H9 (cell line): ENCODE measurements at regions not wholly inside any gene's neighbourhood (a gene's known extent, or its start where the extent isn't known, plus 50 kb on each side); places are given as distances from the start of the nearest gene placed in this dataset.
A peak's percentile ranks its signal among the peaks of the same experiment; 100 is the strongest.

Experiments
- DNase-seq: peaks from one replicate; pipeline ENCODE4 v3.0.0-alpha.2; 2017
- H2AFZ ChIP-seq: one replicate; pipeline ENCODE4 v1.6.1; 2013; ENCODE audit warnings: mild to moderate bottlenecking, low read length, control low read depth, moderate library complexity
- H2AK5ac ChIP-seq: 2 replicates; pipeline ENCODE4 v1.6.1; 2013; ENCODE audit warnings: low read length, control low read depth, mixed read lengths; ENCODE audit not compliant: insufficient read length
- H2BK120ac ChIP-seq: one replicate; pipeline ENCODE4 v1.6.1; 2013; ENCODE audit warnings: low read depth, mild to moderate bottlenecking, low read length, control low read depth, inconsistent platforms; ENCODE audit not compliant: poor library complexity, severe bottlenecking
- H2BK12ac ChIP-seq: 2 replicates; pipeline ENCODE4 v1.6.1; 2013; ENCODE audit warnings: low read length, control low read depth, mixed read lengths, low read depth; ENCODE audit not compliant: insufficient read length
- H2BK15ac ChIP-seq: 2 replicates; pipeline ENCODE4 v1.6.1; 2013; ENCODE audit warnings: low read depth, low read length, control low read depth
- H2BK20ac ChIP-seq: one replicate; pipeline ENCODE4 v1.6.1; 2013; ENCODE audit warnings: low read depth, mild to moderate bottlenecking, low read length, control low read depth, inconsistent platforms; ENCODE audit not compliant: poor library complexity, severe bottlenecking
- H2BK5ac ChIP-seq: 2 replicates; pipeline ENCODE4 v1.6.1; 2013; ENCODE audit warnings: low read length, control low read depth, mixed read lengths; ENCODE audit not compliant: insufficient read length
- H3K14ac ChIP-seq: 2 replicates; pipeline ENCODE4 v1.6.1; 2013; ENCODE audit warnings: low read length, control low read depth; ENCODE audit not compliant: insufficient read depth
- H3K18ac ChIP-seq: 2 replicates; pipeline ENCODE4 v1.6.1; 2013; ENCODE audit warnings: low read depth, mild to moderate bottlenecking, mixed read lengths, low read length, control low read depth; ENCODE audit not compliant: insufficient read length
- H3K23ac ChIP-seq: 2 replicates; pipeline ENCODE4 v1.6.1; 2013; ENCODE audit warnings: low read length, control low read depth, mixed read lengths, low read depth; ENCODE audit not compliant: insufficient read length
- H3K23me2 ChIP-seq: 2 replicates; pipeline ENCODE4 v1.6.1; 2013; ENCODE audit warnings: low read depth, mild to moderate bottlenecking, mixed read lengths, low read length, control low read depth; ENCODE audit not compliant: insufficient read length, poor library complexity, severe bottlenecking
- H3K27ac ChIP-seq: 2 replicates; pipeline ENCODE4 v1.5.1; 2013; ENCODE audit warnings: low read length, control low read depth, mixed read lengths, low read depth; ENCODE audit not compliant: insufficient read length
- H3K27me3 ChIP-seq: 2 replicates; pipeline ENCODE4 v1.6.1; 2013; ENCODE audit warnings: low read length, control low read depth, inconsistent platforms; ENCODE audit not compliant: insufficient read depth
- H3K4ac ChIP-seq: 2 replicates; pipeline ENCODE4 v1.6.1; 2013; ENCODE audit warnings: low read depth, mild to moderate bottlenecking, control low read depth, inconsistent platforms, low read length, moderate library complexity
- H3K4me1 ChIP-seq: 2 replicates; pipeline ENCODE4 v1.6.1; 2013; ENCODE audit warnings: low read length, control low read depth, inconsistent platforms; ENCODE audit not compliant: insufficient read depth
- H3K4me2 ChIP-seq: 2 replicates; pipeline ENCODE4 v1.6.1; 2013; ENCODE audit warnings: low read length, control low read depth, mixed read lengths; ENCODE audit not compliant: insufficient read length, insufficient read depth
- H3K56ac ChIP-seq: 2 replicates; pipeline ENCODE4 v1.6.1; 2013; ENCODE audit warnings: low read depth, mild to moderate bottlenecking, mixed read lengths, low read length, control low read depth; ENCODE audit not compliant: insufficient read length
- H3K79me1 ChIP-seq: 2 replicates; pipeline ENCODE4 v1.6.1; 2013; ENCODE audit warnings: low read depth, mild to moderate bottlenecking, moderate library complexity, low read length, control low read depth, inconsistent platforms; ENCODE audit not compliant: insufficient read depth, poor library complexity, severe bottlenecking
- H3K79me2 ChIP-seq: 2 replicates; pipeline ENCODE4 v1.6.1; 2013; ENCODE audit warnings: low read length, control low read depth, inconsistent platforms; ENCODE audit not compliant: insufficient read depth
- H3K9ac ChIP-seq: 2 replicates; pipeline ENCODE4 v1.6.1; 2013; ENCODE audit warnings: low read length, control low read depth, mixed read lengths; ENCODE audit not compliant: insufficient read length; ENCODE audit errors: extremely low read depth
- H3K9me3 ChIP-seq: one replicate; pipeline ENCODE4 v1.6.1; 2013; ENCODE audit warnings: low read depth, low read length, inconsistent platforms; ENCODE audit not compliant: control insufficient read depth
- H3T11ph ChIP-seq: one replicate; pipeline ENCODE4 v1.6.1; 2013; ENCODE audit warnings: mild to moderate bottlenecking, low read length, control low read depth, inconsistent platforms
- H4K20me1 ChIP-seq: one replicate; pipeline ENCODE4 v1.6.1; 2013; ENCODE audit not compliant: control insufficient read depth, insufficient read length, insufficient read depth
- H4K5ac ChIP-seq: 2 replicates; pipeline ENCODE4 v1.6.1; 2013; ENCODE audit warnings: low read depth, mild to moderate bottlenecking, mixed read lengths, low read length, control low read depth; ENCODE audit not compliant: insufficient read length
- H4K8ac ChIP-seq: replicated peaks from 2 replicates; pipeline ENCODE4 v1.6.1; 2013; ENCODE audit warnings: low read length, control low read depth, mixed read lengths, low read depth; ENCODE audit not compliant: insufficient read length
- H4K91ac ChIP-seq: 2 replicates; pipeline ENCODE4 v1.6.1; 2013; ENCODE audit warnings: low read depth, mild to moderate bottlenecking, moderate library complexity, mixed read lengths, low read length, control low read depth; ENCODE audit not compliant: insufficient read length
- H3K27ac Mint-ChIP-seq, 3 experiments: 2 replicates in 2 of 3; 3 replicates in 1 of 3; pipeline ENCODE4 v1.8.0; 2020 to 2021; ENCODE audit warnings: mixed read lengths in 3 of 3, mild to moderate bottlenecking in 1 of 3, moderate library complexity in 1 of 3
- H3K27me3 Mint-ChIP-seq: 2 replicates; pipeline ENCODE4 v1.8.0; 2021; ENCODE audit warnings: low read depth, mild to moderate bottlenecking, moderate library complexity, mixed read lengths
- H3K36me3 Mint-ChIP-seq, 3 experiments: 2 replicates in 2 of 3; 3 replicates in 1 of 3; pipeline ENCODE4 v1.8.0; 2020 to 2021; ENCODE audit warnings: low read depth in 3 of 3, mixed read lengths in 3 of 3; ENCODE audit not compliant: insufficient read depth in 1 of 3
- H3K4me1 Mint-ChIP-seq, 2 experiments: 2 replicates each; pipeline ENCODE4 v1.8.0; 2020; ENCODE audit warnings: mixed read lengths in 2 of 2
- H3K4me3 Mint-ChIP-seq, 2 experiments: 2 replicates in 1 of 2; 3 replicates in 1 of 2; pipeline ENCODE4 v1.8.0; 2020 to 2021; ENCODE audit warnings: mild to moderate bottlenecking in 2 of 2, mixed read lengths in 2 of 2, moderate library complexity in 1 of 2
- H3K9me3 Mint-ChIP-seq, 2 experiments: 2 replicates in 1 of 2; 3 replicates in 1 of 2; pipeline ENCODE4 v1.8.0; 2020; ENCODE audit warnings: mild to moderate bottlenecking in 2 of 2, mixed read lengths in 2 of 2, moderate library complexity in 1 of 2
- whole genome bisulfite sequencing: extraction: QIAGEN DNeasy Blood & Tissue Kit; methylation state at CpG from one replicate; pipeline ENCODE4 v1.1.7; 2013; ENCODE audit warnings: missing lambda C conversion rate, low lambda C conversion rate, mixed read lengths; ENCODE audit not compliant: insufficient read length; ENCODE audit errors: extremely low coverage; 5-methylcytosine and 5-hydroxymethylcytosine counted together
- TF ChIP-seq, protein P1 (sequence below): fragments of 200-600 bp; sonication (generic); conservative IDR thresholded peaks from 3 replicates; pipeline ENCODE4 v1.8.0; 2021; ENCODE audit warnings: antibody characterized with exemption, mild to moderate bottlenecking

DNA sequence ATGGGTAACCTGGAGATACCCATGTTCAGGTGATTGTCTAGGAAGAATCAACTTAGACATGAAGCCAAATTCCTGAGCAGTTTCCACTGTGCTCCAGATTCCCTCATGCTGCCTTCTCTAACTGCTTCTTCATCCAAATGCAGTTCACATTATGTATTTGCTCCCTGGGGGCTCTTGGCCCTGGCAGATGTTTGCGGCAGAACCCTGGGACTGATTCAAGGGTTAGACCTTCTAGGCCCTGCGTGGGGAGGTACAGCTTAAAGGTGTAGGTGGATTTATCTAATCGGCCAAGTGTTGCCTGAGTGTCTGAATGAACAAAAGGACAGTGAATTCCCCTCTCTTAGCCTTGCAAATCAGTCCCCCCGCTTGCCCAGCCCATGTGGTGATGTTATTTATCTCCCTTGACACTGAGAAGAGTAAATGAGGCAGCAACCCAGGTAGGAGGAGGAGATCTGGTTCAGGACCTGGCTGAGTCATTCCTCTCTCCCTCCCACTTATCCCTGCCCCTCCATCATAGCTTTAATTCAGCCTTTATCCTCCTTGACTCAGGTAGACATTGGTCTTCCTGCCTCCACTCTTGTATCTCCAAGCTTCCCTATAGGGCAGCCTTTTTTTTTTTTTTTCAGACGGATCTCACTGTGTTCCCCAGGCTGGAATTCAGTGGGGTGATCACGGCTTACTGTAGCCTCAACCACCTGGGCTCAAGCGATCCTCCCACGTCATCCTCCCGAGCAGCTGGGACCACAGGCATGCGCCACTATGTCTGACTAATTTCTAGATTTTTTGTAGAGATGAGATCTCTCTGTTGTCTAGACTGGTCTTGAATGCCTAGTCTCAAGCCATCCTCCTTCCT is 54.8 kb downstream of the MAGEF1 start:
- H2AFZ ChIP-seq: no peak overlapping the region

More for the DNA sequence above, 54.8 kb downstream of the MAGEF1 start:
- Mint-ChIP-seq H3K36me3 (peaks cover 0 to 2% (median 0%) of the 10 kb centered on the region in 3 experiments; a peak in 1 of 7 replicates), H3K4me3 (no peak overlapping the region), H3K9me3 (peaks cover 2 to 7% of the 10 kb centered on the region in 2 experiments; a peak in 3 of 5 replicates), H3K27me3 (peaks cover 2% of the 10 kb centered on the region), H3K4me1 (peaks cover 50 to 54% of the 10 kb centered on the region in 2 experiments), H3K27ac (peak overlapping the region in 2 of 3 experiments; percentile 49 to 74; a peak in 3 of 7 replicates)
- Histone ChIP-seq H4K5ac (no peak overlapping the region), H4K8ac (no peak overlapping the region), H4K91ac (no peak overlapping the region), H2AK5ac (no peak overlapping the region), H3T11ph (no peak overlapping the region), H3K23ac (no peak overlapping the region), H3K79me1 (no peaks in the 10 kb centered on the region), H3K9me3 (no peaks in the 10 kb centered on the region), H3K27me3 (no peaks in the 10 kb centered on the region), H2BK20ac (no peak overlapping the region), H3K23me2 (no peaks in the 10 kb centered on the region), H4K20me1 (no peaks in the 10 kb centered on the region), H3K56ac (no peak overlapping the region), H3K9ac (no peak overlapping the region), H3K4ac (no peak overlapping the region), H3K27ac (no peak overlapping the region), H3K4me1 (peaks cover 12% of the 10 kb centered on the region; the same call in 1 of the 2 replicates), H2BK15ac (no peak overlapping the region), H3K14ac (no peak overlapping the region), H2BK5ac (no peak overlapping the region), H3K18ac (no peak overlapping the region), H3K79me2 (no peaks in the 10 kb centered on the region), H2BK12ac (no peak overlapping the region), H2BK120ac (no peak overlapping the region), H3K4me2 (no peak overlapping the region)
- no peak for DNase-seq
- no CpG with 5 or more reads among the region's 10 CpGs for WGBS
- TF ChIP-seq, protein P1, sequence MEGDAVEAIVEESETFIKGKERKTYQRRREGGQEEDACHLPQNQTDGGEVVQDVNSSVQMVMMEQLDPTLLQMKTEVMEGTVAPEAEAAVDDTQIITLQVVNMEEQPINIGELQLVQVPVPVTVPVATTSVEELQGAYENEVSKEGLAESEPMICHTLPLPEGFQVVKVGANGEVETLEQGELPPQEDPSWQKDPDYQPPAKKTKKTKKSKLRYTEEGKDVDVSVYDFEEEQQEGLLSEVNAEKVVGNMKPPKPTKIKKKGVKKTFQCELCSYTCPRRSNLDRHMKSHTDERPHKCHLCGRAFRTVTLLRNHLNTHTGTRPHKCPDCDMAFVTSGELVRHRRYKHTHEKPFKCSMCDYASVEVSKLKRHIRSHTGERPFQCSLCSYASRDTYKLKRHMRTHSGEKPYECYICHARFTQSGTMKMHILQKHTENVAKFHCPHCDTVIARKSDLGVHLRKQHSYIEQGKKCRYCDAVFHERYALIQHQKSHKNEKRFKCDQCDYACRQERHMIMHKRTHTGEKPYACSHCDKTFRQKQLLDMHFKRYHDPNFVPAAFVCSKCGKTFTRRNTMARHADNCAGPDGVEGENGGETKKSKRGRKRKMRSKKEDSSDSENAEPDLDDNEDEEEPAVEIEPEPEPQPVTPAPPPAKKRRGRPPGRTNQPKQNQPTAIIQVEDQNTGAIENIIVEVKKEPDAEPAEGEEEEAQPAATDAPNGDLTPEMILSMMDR: no peak
